ENCODE measurements at regions not wholly inside any gene's neighbourhood (a gene's known extent, or its start where the extent isn't known, plus 50 kb on each side); places are given as distances from the start of the nearest gene placed in this dataset.
"Not testable (repeated sequence)": the region's sequence is repeated elsewhere in the genome, so short reads cannot be mapped to it uniquely, and the experiment has no call there.

DNA sequence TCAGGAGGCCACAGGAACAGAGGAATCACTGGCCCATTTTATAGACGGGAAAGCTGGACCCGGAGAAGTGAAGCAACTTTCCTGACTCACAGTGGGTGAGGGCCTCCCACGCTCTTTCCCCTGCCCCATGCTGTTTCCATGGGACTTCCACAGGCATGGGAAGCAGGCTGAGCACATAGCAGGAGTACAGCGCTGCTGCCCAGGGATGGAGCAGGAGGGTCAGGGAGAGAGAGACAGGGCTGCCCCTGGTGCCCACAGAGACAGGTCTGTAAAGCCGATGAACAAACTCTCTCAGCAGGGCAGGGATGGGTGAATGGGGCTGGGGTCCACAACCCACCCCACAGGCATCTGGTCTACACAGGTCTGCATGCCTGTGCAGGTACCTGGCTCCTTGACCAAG, 128.1 kb upstream of the SMURF2 start:
- TF ChIP-seq SMAD1 (CRISPR knock-in tag; IDR thresholded peaks at IDR 0.05; ENCODE audit: borderline replicate concordance, low read depth); ZNF207 (IDR thresholded peaks at IDR 0.05; ENCODE audit: borderline replicate concordance); CTCF (CRISPR knock-in tag; IDR thresholded peaks at IDR 0.05); CHD4 (IDR thresholded peaks at IDR 0.05; ENCODE audit: borderline replicate concordance, low read length); MTF1 (CRISPR knock-in tag; IDR thresholded peaks at IDR 0.05); ZNF501 (CRISPR knock-in tag; IDR thresholded peaks at IDR 0.05); ZBTB42 (CRISPR knock-in tag; IDR thresholded peaks at IDR 0.05); ZNF7 (CRISPR knock-in tag; IDR thresholded peaks at IDR 0.05); REPIN1 (CRISPR knock-in tag; IDR thresholded peaks at IDR 0.05; ENCODE audit: borderline replicate concordance, low read depth): not testable (repeated sequence)
- TF ChIP-seq, protein P1, sequence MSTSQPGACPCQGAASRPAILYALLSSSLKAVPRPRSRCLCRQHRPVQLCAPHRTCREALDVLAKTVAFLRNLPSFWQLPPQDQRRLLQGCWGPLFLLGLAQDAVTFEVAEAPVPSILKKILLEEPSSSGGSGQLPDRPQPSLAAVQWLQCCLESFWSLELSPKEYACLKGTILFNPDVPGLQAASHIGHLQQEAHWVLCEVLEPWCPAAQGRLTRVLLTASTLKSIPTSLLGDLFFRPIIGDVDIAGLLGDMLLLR (CRISPR knock-in tag; IDR thresholded peaks at IDR 0.05) = not testable (repeated sequence)

Data from HepG2 (cell line).